Lower lobe of right lung (tissue), 2 donors: ENCODE measurements at regions not wholly inside any gene's neighbourhood (a gene's known extent, or its start where the extent isn't known, plus 50 kb on each side); places are given as distances from the start of the nearest gene placed in this dataset.

Experiments used
- ATAC-seq, 2 donors: fragments of 200-7000 bp; cut with Tn5 transposase; one replicate each; pipeline ENCODE4 v1.9.1; 2020 to 2022; ENCODE audit warnings: mild to moderate bottlenecking in 2 of 2, moderate library complexity in 2 of 2
- DNase-seq: peaks from one replicate; pipeline ENCODE4 v3.0.0-alpha.2; 2020
- H3K27ac ChIP-seq: fragments of 200-600 bp; one replicate; pipeline ENCODE4 v1.8.0; 2022
- H3K27me3 ChIP-seq: fragments of 200-600 bp; one replicate; pipeline ENCODE4 v1.8.0; 2022; ENCODE audit warnings: low read depth
- H3K36me3 ChIP-seq: fragments of 200-600 bp; one replicate; pipeline ENCODE4 v1.8.0; 2022; ENCODE audit warnings: mild to moderate bottlenecking
- H3K4me1 ChIP-seq: fragments of 200-600 bp; one replicate; pipeline ENCODE4 v1.8.0; 2022
- H3K4me3 ChIP-seq: fragments of 200-600 bp; one replicate; pipeline ENCODE4 v1.8.0; 2022; ENCODE audit warnings: mild to moderate bottlenecking
- H3K9me3 ChIP-seq: fragments of 200-600 bp; one replicate; pipeline ENCODE4 v1.8.0; 2022
- CTCF ChIP-seq: fragments of 200-600 bp; IDR thresholded peaks from one replicate; pipeline ENCODE4 v1.8.0; 2022; ENCODE audit warnings: antibody characterized with exemption, mild to moderate bottlenecking
- intact Hi-C: fragments of 100-400 bp; cut with DNase I; formaldehyde crosslinking; loops from one replicate; pipeline ENCODE4 v1.11.0; 2022
- donor health status: DM: no; HTN: yes; CAD: no; lungs with severe emphysema.

GRCh38 chr10:78124167-78124566 is 90.5 kb downstream of the RPS24 start:
- H3K27ac ChIP-seq: no peak overlapping the region
- ATAC-seq (no peak), DNase-seq (no peak)
- no peaks in the 10 kb centered on the region for H3K36me3 ChIP-seq
- TF ChIP-seq CTCF: no peak
- H3K27me3 ChIP-seq: no peaks in the 10 kb centered on the region
- intact Hi-C loops: no loop called here
- H3K4me3 ChIP-seq: no peak overlapping the region
- no peaks in the 10 kb centered on the region for H3K4me1 ChIP-seq
- peaks cover 16% of the 10 kb centered on the region for H3K9me3 ChIP-seq

GRCh38 chr10:78129211-78129610 is 95.5 kb downstream of the RPS24 start:
- Histone ChIP-seq H3K27ac (no peak overlapping the region), H3K4me3 (no peak overlapping the region), H3K27me3 (no peaks in the 10 kb centered on the region), H3K4me1 (no peaks in the 10 kb centered on the region), H3K36me3 (no peaks in the 10 kb centered on the region), H3K9me3 (no peaks in the 10 kb centered on the region)
- DNase-seq (no peak), ATAC-seq (no peak)
- no peak for TF ChIP-seq CTCF
- intact Hi-C loops: no loop called here

GRCh38 chr10:78130966-78131710 is 97.5 kb downstream of the RPS24 start:
- Histone ChIP-seq H3K36me3 (no peaks in the 10 kb centered on the region), H3K9me3 (no peaks in the 10 kb centered on the region), H3K4me1 (no peaks in the 10 kb centered on the region), H3K4me3 (no peak overlapping the region), H3K27me3 (no peaks in the 10 kb centered on the region), H3K27ac (no peak overlapping the region)
- intact Hi-C loops: no loop called here
- DNase-seq (no peak), ATAC-seq (no peak)
- no peak for TF ChIP-seq CTCF

GRCh38 chr10:78134773-78135306 is 101.2 kb downstream of the RPS24 start:
- no peaks in the 10 kb centered on the region for H3K4me1 ChIP-seq
- H3K36me3 ChIP-seq: no peaks in the 10 kb centered on the region
- intact Hi-C loops: no loop called here
- ATAC-seq: no peak
- H3K9me3 ChIP-seq: no peaks in the 10 kb centered on the region
- no peak overlapping the region for H3K27ac ChIP-seq
- H3K4me3 ChIP-seq: no peak overlapping the region
- H3K27me3 ChIP-seq: peaks cover 5% of the 10 kb centered on the region
- TF ChIP-seq CTCF: no peak
- no peak for DNase-seq

GRCh38 chr10:78137147-78137546 is 103.5 kb downstream of the RPS24 start:
- no peak for TF ChIP-seq CTCF
- no peak overlapping the region for H3K27ac ChIP-seq
- H3K9me3 ChIP-seq: no peaks in the 10 kb centered on the region
- peaks cover 5% of the 10 kb centered on the region for H3K27me3 ChIP-seq
- H3K36me3 ChIP-seq: no peaks in the 10 kb centered on the region
- intact Hi-C loops: no loop called here
- H3K4me1 ChIP-seq: no peaks in the 10 kb centered on the region
- no peak for ATAC-seq
- DNase-seq: no peak
- H3K4me3 ChIP-seq: no peak overlapping the region
